22Rv1 (cell line): ENCODE measurements at regions not wholly inside any gene's neighbourhood (a gene's known extent, or its start where the extent isn't known, plus 50 kb on each side); places are given as distances from the start of the nearest gene placed in this dataset.

Experiments
- CTCF ChIP-seq: fragments of 450-650 bp; IDR thresholded peaks from 2 replicates; pipeline ENCODE4 v1.5.1; 2017; ENCODE audit warnings: mild to moderate bottlenecking
- ZFX ChIP-seq: fragments of 450-650 bp; IDR thresholded peaks from 2 replicates; pipeline ENCODE4 v1.6.1; 2017; ENCODE audit warnings: antibody characterized with exemption, borderline replicate concordance

- TF ChIP-seq CTCF, result no peak
- no peak for TF ChIP-seq ZFX
Observed at GRCh38 chr13:85441975-85442374, 357.2 kb downstream of the SLITRK6 start.
